H1 (cell line): ENCODE measurements at regions not wholly inside any gene's neighbourhood (a gene's known extent, or its start where the extent isn't known, plus 50 kb on each side); places are given as distances from the start of the nearest gene placed in this dataset.

Experiments used
- E2F6 ChIP-seq: IDR thresholded peaks from 2 replicates; pipeline ENCODE4 v1.6.1; 2012; ENCODE audit warnings: inconsistent platforms
- TCF12 ChIP-seq: IDR thresholded peaks from 2 replicates; pipeline ENCODE4 v1.6.1; 2011; ENCODE audit warnings: low read depth, mild to moderate bottlenecking, low read length

- TF ChIP-seq E2F6 (no peak), TCF12 (no peak)
Measured at GRCh38 chr6:74505391-74505790, 700.5 kb downstream of the COL12A1 start (continued).
